Calu3 (cell line): ENCODE measurements at regions not wholly inside any gene's neighbourhood (a gene's known extent, or its start where the extent isn't known, plus 50 kb on each side); places are given as distances from the start of the nearest gene placed in this dataset.
"Not testable (repeated sequence)": the region's sequence is repeated elsewhere in the genome, so short reads cannot be mapped to it uniquely, and the experiment has no call there.

Experiments used
- BruUV-seq: library from RNA; stranded (reverse); fragments of 400-500 nt; replicated peaks from 2 replicates; lab custom pipeline; 2021; lab: Mats Ljungman, UMichigan
- CTCF ChIA-PET: fragments of 300-600 bp; sonication (Branson Sonifier 250); formaldehyde crosslinking; loops from one replicate; lab custom pipeline; 2022; ENCODE audit warnings: antibody characterized with exemption; lab: Charles Lee
- DNase-seq: peaks from one replicate; pipeline ENCODE4 v3.0.0; 2022
- H3K27ac Mint-ChIP-seq: one replicate; pipeline ENCODE4 v1.8.0; 2022; ENCODE audit warnings: mixed read lengths; ENCODE audit not compliant: unreplicated experiment
- H3K27me3 Mint-ChIP-seq: one replicate; pipeline ENCODE4 v1.8.0; 2022; ENCODE audit warnings: mixed read lengths; ENCODE audit not compliant: unreplicated experiment
- H3K36me3 Mint-ChIP-seq: one replicate; pipeline ENCODE4 v1.8.0; 2022; ENCODE audit warnings: mild to moderate bottlenecking, moderate library complexity, mixed read lengths; ENCODE audit not compliant: insufficient read depth, unreplicated experiment
- H3K4me1 Mint-ChIP-seq: one replicate; pipeline ENCODE4 v1.8.0; 2022; ENCODE audit warnings: mild to moderate bottlenecking, low read depth, mixed read lengths; ENCODE audit not compliant: unreplicated experiment
- H3K4me3 Mint-ChIP-seq: one replicate; pipeline ENCODE4 v1.8.0; 2022; ENCODE audit warnings: mild to moderate bottlenecking, low read depth, moderate library complexity, mixed read lengths; ENCODE audit not compliant: unreplicated experiment
- H3K9me3 Mint-ChIP-seq: one replicate; pipeline ENCODE4 v1.8.0; 2022; ENCODE audit warnings: low read depth, mixed read lengths; ENCODE audit not compliant: unreplicated experiment
- CTCF ChIP-seq: fragments of 200-600 bp; IDR thresholded peaks from one replicate; pipeline ENCODE4 v1.8.0; 2022; ENCODE audit warnings: antibody characterized with exemption; ENCODE audit not compliant: unreplicated experiment
- intact Hi-C: fragments of 100-400 bp; cut with micrococcal nuclease; formaldehyde crosslinking; loops from one replicate; pipeline ENCODE4 v1.10.0; 2022; ENCODE audit not compliant: unreplicated experiment

- H3K27ac Mint-ChIP-seq: no peak overlapping the region
- BruUV-seq: no TSS peak
- CTCF ChIA-PET: no interaction called here
- no peaks in the 10 kb centered on the region for H3K36me3 Mint-ChIP-seq
- TF ChIP-seq CTCF: no peak
- H3K27me3 Mint-ChIP-seq: no peaks in the 10 kb centered on the region
- intact Hi-C loops: no loop called here
- peaks cover 20% of the 10 kb centered on the region for H3K9me3 Mint-ChIP-seq
- H3K4me1 Mint-ChIP-seq: no peaks in the 10 kb centered on the region
- no peak for DNase-seq
- H3K4me3 Mint-ChIP-seq: no peak overlapping the region
Observed at GRCh38 chr2:4101936-4102335, 398.6 kb downstream of the DCDC2C start.

- no peak for DNase-seq
- Mint-ChIP-seq H3K27me3 (no peaks in the 10 kb centered on the region), H3K27ac (no peak overlapping the region), H3K36me3 (no peaks in the 10 kb centered on the region), H3K4me1 (no peaks in the 10 kb centered on the region), H3K4me3 (no peak overlapping the region), H3K9me3 (peaks cover 8% of the 10 kb centered on the region)
- intact Hi-C loops: no loop called here
- CTCF ChIA-PET: no interaction called here
- BruUV-seq: no TSS peak
- no peak for TF ChIP-seq CTCF
Observed at GRCh38 chr2:4107179-4107578, 403.8 kb downstream of the DCDC2C start.

DNA sequence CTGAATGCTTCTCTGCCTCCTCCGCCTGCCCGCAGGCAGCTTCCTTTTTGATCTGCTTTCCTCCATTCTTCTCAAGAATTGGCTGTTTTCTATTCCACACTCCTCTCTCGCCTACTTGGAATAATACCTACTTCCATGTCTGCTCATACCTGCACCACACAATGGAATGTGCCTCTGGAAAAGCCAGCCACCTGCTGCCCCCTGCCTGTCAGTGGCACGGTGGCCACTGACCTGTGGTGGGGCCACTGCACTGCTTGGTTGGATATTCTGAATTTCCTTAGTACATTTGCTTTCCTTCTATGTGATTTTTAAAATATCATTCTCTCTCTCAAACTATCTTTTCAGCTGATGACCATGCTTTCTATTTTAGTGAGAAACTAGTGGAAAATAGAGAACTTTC lies 406.9 kb downstream of the DCDC2C start:
- Mint-ChIP-seq H3K27me3 (no peaks in the 10 kb centered on the region), H3K9me3 (peaks cover 4% of the 10 kb centered on the region), H3K36me3 (no peaks in the 10 kb centered on the region), H3K4me3 (no peak overlapping the region), H3K4me1 (no peaks in the 10 kb centered on the region), H3K27ac (no peak overlapping the region)
- no peak for DNase-seq
- no peak for TF ChIP-seq CTCF
- CTCF ChIA-PET: interaction anchor here (0.6 kb wide), 1 partner anchor 151 kb away, joined by 3 read pairs; no protein-coding TSS in a partner anchor
- no TSS peak for BruUV-seq
- intact Hi-C loops: no loop called here

DNA sequence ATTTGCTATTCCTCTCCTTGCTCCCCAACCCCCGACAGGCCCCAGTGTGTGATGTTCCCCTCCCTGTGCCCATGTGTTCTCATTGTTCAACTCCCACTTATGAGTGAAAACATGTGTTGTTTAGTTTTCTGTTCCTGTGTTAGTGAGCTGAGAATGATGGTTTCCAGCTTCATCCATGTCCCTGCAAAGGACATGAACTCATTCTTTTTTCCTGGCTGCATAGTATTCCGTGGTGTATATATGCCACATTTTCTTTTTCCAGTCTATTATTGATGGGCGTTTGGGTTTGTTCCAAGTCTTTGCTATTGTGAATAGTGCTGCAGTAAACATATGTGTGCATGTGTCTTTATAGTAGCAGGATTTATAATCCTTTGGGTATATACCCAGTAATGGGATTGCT lies 412.1 kb downstream of the DCDC2C start:
- BruUV-seq, H3K4me3 Mint-ChIP-seq, H3K27me3 Mint-ChIP-seq, H3K36me3 Mint-ChIP-seq, H3K4me1 Mint-ChIP-seq, CTCF ChIA-PET, H3K27ac Mint-ChIP-seq, DNase-seq, intact Hi-C loops: not testable (repeated sequence)
- peaks cover 21% of the 10 kb centered on the region for H3K9me3 Mint-ChIP-seq

GRCh38 chr2:4122726-4123125 lies 419.4 kb downstream of the DCDC2C start:
- no peak for DNase-seq
- peaks cover 18% of the 10 kb centered on the region for H3K9me3 Mint-ChIP-seq
- no peaks in the 10 kb centered on the region for H3K27me3 Mint-ChIP-seq
- no peaks in the 10 kb centered on the region for H3K4me1 Mint-ChIP-seq
- no peak overlapping the region for H3K4me3 Mint-ChIP-seq
- no peak overlapping the region for H3K27ac Mint-ChIP-seq
- no peaks in the 10 kb centered on the region for H3K36me3 Mint-ChIP-seq
- CTCF ChIA-PET: no interaction called here
- no peak for TF ChIP-seq CTCF
- intact Hi-C loops: no loop called here
- BruUV-seq: no TSS peak
